ENCODE measurements at regions not wholly inside any gene's neighbourhood (a gene's known extent, or its start where the extent isn't known, plus 50 kb on each side); places are given as distances from the start of the nearest gene placed in this dataset.

DNA sequence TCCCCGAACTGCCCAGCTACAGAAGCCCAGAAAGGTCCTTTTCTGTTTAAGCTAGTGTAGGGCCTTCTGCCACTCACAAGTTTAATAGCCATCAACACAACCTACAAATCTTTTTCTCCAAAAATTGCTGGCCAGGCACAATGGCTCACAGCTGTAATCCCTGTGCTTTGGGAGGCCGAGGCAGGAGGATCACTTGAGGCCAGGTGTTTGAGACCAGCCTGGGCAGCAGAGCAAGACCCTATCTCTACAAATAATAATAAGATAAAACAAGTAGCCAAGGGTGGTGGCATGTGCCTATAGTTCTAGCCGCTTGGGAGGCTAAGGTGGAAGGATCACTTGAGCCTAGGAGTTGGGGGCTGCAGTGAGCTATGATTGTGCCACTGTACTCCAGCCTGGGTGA lies 176.4 kb downstream of the HSD17B3 start:
- TF ChIP-seq, protein P1, sequence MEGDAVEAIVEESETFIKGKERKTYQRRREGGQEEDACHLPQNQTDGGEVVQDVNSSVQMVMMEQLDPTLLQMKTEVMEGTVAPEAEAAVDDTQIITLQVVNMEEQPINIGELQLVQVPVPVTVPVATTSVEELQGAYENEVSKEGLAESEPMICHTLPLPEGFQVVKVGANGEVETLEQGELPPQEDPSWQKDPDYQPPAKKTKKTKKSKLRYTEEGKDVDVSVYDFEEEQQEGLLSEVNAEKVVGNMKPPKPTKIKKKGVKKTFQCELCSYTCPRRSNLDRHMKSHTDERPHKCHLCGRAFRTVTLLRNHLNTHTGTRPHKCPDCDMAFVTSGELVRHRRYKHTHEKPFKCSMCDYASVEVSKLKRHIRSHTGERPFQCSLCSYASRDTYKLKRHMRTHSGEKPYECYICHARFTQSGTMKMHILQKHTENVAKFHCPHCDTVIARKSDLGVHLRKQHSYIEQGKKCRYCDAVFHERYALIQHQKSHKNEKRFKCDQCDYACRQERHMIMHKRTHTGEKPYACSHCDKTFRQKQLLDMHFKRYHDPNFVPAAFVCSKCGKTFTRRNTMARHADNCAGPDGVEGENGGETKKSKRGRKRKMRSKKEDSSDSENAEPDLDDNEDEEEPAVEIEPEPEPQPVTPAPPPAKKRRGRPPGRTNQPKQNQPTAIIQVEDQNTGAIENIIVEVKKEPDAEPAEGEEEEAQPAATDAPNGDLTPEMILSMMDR (IDR thresholded peaks at IDR 0.05): no peak
- no peak for TF ChIP-seq POLR2AphosphoS5 (IDR thresholded peaks at IDR 0.05)
- no peak for TF ChIP-seq POLR2A (IDR thresholded peaks at IDR 0.05)
- TF ChIP-seq EP300 (IDR thresholded peaks at IDR 0.05): no peak
